HG03520 (cell line): ENCODE measurements at regions not wholly inside any gene's neighbourhood (a gene's known extent, or its start where the extent isn't known, plus 50 kb on each side); places are given as distances from the start of the nearest gene placed in this dataset.
A peak's percentile ranks its signal among the peaks of the same experiment; 100 is the strongest.

Source experiments
- ATAC-seq: cut with Tn5 transposase; IDR thresholded peaks from one replicate; pipeline ENCODE4 v1.9.1; 2021; ENCODE audit warnings: mild to moderate bottlenecking, moderate library complexity; ENCODE audit not compliant: unreplicated experiment

DNA sequence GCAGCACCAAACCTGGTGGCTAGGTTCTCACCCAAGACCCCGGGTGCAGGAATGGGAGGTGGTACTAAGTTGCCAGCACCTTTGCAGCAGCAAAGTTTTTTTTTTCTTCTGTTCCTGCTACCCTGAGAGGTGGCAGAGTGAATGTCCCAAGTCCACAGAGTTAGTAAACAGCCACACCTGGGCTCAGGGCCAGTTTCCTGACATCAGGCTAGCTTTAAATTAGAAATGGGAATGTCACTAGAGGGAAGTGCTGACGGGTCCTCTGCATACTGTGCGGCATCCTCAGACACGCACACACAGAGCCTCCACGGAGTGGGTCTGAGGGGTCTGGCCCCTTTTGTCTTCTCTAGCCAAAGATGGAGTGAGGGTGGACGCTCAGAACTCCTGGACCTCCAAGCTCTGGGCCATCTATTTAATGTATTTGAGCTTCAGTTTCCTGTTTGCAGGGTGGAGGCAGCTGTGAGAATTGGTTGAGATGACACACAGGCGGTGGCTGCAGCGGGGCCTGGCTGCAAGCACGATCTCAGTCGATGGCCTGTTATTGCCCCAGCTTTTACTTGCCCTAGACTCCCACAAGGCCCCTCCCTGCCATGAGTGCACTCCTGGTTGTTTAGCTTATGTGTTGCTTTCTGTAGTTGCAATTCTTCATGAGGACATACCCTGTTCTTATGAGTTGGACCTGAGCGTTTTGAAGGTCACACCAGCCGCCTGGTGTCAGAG, 751.4 kb upstream of the HS6ST1 start:
- ATAC-seq: no peak

GRCh38 chr2:129070663-129071062, 752.0 kb upstream of the HS6ST1 start:
- ATAC-seq: no peak

DNA sequence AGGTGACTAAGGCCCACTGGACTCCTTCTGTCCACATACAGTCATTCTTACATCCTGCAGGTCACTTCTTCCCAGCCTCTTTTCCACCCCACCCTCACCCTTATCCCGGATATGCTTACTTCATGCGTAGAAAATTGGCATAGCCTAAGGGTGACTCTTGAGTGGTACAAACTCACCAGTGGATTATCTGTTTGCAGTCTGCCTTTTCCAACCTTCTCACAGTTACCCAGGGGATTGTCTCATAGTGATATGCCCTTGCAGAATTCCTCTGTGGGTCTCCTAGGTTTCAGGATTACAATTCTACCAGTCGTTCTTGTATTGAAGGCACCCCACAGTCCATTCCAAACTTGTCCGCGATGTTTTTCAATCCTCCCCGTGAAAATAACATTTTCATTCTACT, 752.9 kb upstream of the HS6ST1 start:
- no peak for ATAC-seq

DNA sequence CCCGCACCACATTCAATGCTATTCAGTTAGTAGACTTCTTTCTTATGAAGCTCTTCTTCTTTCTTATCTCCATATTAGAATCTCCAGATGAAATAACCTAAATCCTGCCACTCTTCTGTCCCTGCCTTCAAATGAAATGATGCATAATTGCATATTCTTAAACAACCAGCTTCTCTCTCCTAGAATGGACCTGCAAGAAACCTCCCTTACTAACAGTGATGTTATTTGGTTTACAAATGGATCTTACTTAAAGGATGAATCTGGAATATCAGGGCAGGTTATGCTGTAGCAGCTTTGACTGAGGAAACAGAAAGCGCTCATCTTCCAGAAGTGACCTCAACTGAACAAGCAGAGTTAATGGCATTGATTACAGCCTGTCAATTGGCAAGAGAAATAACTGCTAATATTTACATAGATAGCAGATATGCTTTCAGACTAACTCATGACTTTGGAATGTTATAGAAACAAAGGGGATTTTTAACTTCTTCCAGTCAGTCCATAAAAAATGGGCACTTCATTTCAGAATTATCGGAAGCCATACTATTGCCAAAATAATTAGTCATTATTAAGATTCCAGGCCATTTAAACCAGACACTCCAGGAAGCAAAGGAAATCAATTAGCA, 755.7 kb upstream of the HS6ST1 start:
- ATAC-seq: no peak

DNA sequence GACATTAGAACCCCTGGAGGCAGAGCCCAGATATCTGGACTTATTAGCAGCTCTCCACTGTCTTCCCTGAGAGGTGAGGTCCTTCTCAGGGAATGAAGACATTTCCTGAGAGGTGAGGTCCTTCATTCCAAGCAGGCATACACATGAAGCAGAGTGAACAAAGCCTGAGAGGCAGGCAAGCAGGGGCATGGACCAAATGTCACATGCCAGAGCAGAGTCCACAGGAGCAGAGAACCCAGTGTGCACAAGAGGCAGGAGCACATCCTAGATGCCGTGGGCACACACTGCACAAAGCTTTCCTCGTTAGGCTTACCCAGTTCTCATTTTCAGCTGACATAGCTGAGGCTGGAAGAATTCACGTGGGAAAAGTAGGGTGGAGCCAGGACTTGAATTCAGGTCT, 759.9 kb upstream of the HS6ST1 start:
- ATAC-seq: no peak

- ATAC-seq: no peak
These were observed 762.2 kb upstream of the HS6ST1 start for GRCh38 chr2:129080715-129081476.

DNA sequence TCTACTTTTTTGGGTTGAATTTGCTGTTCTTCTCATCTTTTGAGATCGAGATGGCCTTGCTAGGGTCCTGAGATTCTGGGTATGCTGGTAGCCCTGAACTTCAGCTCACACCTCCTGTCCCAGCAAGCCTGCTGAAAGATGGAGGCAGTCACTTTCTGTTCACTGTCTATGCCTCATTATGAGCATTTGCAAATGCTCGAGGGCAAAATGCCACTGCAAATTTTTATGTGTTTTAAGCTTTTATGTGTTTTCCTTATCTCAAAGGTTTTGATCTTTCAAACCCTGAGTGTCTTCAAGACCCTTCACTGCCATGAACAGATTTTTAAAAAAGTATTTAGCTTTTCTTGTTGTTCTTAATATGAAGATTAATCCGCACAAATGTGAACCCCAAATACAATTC, 766.7 kb upstream of the HS6ST1 start:
- ATAC-seq: no peak

- no peak for ATAC-seq
These were observed 768.6 kb upstream of the HS6ST1 start for GRCh38 chr2:129087133-129087813.

GRCh38 chr2:129091620-129092019, 773.0 kb upstream of the HS6ST1 start:
- peak; percentile 69 for ATAC-seq

GRCh38 chr2:129092956-129093355, 774.3 kb upstream of the HS6ST1 start:
- no peak for ATAC-seq

- ATAC-seq: no peak
These were observed 782.5 kb upstream of the HS6ST1 start for GRCh38 chr2:129101186-129101585.

- no peak for ATAC-seq
These were observed 785.5 kb upstream of the HS6ST1 start for GRCh38 chr2:129103936-129104878.

- ATAC-seq: no peak
These were observed 793.5 kb upstream of the HS6ST1 start for GRCh38 chr2:129112181-129112580.

- no peak for ATAC-seq
These were observed 795.1 kb upstream of the HS6ST1 start for GRCh38 chr2:129113776-129114175.

GRCh38 chr2:129117434-129117833, 798.8 kb upstream of the HS6ST1 start:
- no peak for ATAC-seq

GRCh38 chr2:129118296-129118695, 799.6 kb upstream of the HS6ST1 start:
- peak; percentile 83 for ATAC-seq

DNA sequence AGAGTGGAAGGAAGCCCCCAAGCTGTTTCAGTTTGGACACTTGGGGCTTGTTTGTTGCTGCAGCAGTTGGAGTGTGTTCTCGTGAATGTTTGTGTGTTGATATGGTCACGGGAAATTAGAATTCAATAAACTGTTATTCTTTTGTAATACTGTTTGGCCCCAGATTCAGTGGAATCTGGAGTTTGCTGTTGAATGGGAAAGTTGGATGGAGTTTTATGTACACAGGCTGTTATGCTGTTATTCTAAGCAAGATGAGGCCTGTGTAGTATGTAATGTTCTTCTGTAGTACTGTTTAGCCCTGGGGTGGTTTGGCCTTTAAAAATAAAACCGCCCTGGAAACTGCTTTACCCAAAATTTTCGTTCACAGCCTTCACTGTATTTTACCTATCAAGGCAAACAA, 810.4 kb upstream of the HS6ST1 start:
- no peak for ATAC-seq

DNA sequence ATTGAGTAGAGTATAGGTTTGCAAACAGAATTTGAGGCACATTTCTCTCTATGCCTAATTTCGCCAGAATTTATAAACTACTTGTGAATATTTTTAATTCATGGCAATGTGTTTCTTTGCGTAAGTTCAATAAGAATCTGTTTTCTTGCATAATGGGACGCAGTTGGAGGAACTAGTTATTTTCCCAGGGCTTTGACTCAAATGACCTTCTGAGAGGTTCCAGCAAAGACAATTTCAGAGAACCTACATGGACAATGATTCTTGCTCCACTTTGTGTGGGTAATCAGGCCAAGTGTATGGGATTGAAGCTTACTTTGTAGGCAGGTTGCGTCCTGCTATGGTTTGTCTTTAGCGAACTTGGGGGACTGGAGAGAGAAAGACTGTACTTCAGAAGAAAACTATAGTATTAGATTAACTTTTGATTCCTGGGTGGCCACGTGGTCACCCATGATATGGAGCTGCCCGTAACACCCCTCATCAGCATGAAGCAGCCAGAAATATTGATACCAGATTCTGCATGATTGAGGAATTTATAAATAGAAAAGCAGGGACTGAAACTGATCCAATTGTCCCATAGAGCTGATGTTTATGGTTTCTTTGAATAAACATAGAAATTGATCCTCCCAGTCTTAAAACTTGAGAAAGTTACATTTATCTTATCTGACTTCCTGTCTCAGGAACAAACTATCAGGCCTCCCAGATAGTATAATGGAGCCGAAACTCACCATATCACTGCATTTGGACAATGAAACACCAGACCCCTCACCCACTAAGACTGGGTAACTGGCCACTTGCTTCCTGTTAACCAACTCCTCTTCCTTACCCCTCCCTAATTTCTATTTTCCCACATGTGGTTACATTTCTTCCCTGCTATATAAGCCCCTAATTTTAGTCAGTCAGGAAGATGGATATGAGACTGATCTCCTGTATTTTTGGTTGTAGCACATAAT, 815.3 kb upstream of the HS6ST1 start:
- no peak for ATAC-seq

- ATAC-seq: no peak
These were observed 816.3 kb upstream of the HS6ST1 start for GRCh38 chr2:129135017-129135416.
